GM18870 (cell line): ENCODE measurements at regions not wholly inside any gene's neighbourhood (a gene's known extent, or its start where the extent isn't known, plus 50 kb on each side); places are given as distances from the start of the nearest gene placed in this dataset.

ENCODE experiments used
- ATAC-seq: cut with Tn5 transposase; IDR thresholded peaks from one replicate; pipeline ENCODE4 v1.9.1; 2021; ENCODE audit warnings: moderate library complexity; ENCODE audit not compliant: unreplicated experiment

DNA sequence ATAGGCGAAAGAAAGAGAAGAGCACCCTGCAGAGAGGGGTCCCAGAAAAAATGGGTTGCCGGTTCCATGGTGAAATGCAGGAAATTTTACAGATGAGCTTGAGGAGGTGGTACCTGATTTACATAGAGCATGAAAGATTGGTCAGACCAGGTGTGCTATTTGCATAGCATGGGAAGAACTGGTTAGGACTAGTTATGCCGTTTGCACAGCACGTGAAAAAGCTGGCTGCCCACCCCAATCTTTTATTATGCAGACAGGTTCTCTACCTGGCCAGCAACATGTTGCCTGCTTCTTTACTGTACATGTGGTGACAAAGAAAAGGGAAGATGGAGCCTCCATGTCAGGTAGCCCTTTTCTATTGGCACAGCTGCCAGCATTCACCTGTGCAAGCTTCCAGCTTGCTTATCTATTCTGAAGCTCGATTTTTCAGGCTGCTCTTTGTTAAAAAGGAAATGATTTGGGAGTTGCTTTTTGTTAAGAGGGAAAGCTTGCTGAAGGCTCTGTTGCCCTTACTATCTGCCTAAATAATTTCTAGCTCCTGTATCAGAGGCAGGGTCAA, 62.9 kb upstream of the ELK3 start:
- no peak for ATAC-seq

GRCh38 chr12:96132819-96133218, 61.4 kb upstream of the ELK3 start:
- no peak for ATAC-seq

- no peak for ATAC-seq
These were observed 60.0 kb upstream of the ELK3 start for GRCh38 chr12:96134200-96134599.

GRCh38 chr12:96136161-96136560, 58.0 kb upstream of the ELK3 start:
- no peak for ATAC-seq

DNA sequence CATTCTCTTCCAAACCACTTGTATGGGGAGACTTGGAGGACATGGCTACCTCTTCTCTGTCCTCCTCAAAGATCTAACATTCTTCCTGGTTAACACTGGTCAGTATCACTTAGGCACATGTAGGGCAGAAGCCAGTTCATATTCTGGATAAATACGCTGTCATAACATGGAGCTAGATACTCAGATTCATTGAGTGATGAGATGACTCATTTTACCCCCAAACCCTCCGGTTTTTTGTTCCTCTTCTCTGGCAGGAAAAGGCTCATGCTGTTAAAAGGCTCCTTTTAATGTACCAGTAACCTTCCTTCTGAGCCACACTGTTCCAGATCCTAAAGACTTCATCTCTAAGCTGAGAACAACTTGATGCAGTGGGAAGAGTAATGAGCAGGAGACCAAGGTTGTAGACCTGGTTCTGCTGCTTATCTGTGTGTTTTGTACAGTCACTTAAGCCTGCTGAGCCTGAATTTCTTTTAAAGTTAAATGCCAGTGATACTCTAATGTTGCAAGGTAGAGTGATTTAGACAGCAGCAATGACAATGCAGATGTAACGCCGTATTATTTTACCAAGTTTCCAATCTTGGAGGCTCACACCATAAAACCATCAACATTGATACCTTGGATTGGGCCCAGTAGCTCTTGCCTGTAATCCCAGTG, 57.3 kb upstream of the ELK3 start:
- ATAC-seq = no peak

DNA sequence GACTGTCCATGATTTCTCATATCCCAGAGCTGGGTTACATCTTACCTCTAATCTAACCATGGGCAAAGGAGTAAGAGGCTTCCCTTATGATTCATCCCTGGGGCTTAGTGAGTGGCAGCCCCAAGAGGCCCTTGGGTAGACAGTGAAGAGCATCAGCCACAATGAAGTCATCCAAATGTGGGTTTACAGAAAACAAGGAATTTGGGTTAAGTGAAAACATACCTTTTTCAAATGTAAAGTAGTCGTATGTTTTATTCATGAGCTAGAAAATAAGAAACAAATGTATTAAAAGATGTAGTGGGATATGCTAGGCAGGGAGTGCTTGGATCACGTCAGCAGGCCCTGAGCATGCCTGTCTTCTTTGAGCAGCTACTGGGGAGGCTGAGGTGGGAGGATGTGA, 54.0 kb upstream of the ELK3 start:
- no peak for ATAC-seq

GRCh38 chr12:96141216-96141912, 52.8 kb upstream of the ELK3 start:
- ATAC-seq = no peak

- no peak for ATAC-seq
These were observed 50.8 kb upstream of the ELK3 start for GRCh38 chr12:96143392-96143791.

DNA sequence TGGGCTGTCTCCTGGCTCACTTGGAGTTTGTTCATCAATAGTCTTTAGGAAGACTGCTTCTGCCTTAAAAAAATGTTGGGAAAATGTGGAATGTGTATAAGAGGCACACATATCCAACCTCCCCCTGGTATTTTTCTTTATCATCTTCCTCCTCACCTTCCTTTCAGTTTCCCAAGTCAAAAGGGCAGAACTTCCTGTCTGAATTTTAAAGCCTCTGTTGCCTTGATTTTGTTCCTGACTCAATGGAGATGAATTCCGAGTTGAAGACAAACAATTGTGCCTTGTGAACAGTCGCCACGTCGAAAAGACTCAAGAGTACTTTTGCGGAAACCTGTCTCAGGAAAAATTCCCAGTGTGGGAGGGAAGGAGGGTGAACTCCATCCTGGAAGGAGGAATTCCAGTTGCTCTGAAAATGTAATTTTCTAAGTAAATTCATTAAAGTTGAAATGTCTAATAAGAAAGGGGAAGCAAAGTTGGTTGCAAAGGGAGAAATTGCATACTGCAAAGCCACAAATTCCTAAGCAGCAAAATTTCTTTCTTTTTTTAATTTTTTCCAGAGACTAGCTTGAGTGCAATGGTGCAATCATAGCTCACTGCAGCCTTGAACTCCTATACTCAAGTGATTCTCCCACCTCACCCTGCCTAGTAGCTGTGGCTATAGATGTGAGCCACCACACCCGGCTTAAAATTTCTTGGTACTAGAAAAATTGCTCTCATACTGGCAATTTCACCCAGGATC, 50.2 kb upstream of the ELK3 start:
- no peak for ATAC-seq
